ENCODE measurements at regions not wholly inside any gene's neighbourhood (a gene's known extent, or its start where the extent isn't known, plus 50 kb on each side); places are given as distances from the start of the nearest gene placed in this dataset.

- Histone ChIP-seq H3K4me1 (ENCODE audit: control insufficient read depth, insufficient read depth, low read length) (peaks cover 14% of the 10 kb centered on the region), H3K36me3 (ENCODE audit: control insufficient read depth, insufficient read depth, low read length, severe bottlenecking) (no peaks in the 10 kb centered on the region), H3K9me3 (ENCODE audit: control insufficient read depth, low read length) (no peaks in the 10 kb centered on the region), H3K27me3 (replicated peaks; ENCODE audit: control insufficient read depth, insufficient read depth, low read length) (no peaks in the 10 kb centered on the region), H3K9ac (ENCODE audit: low read length) (no peak overlapping the region), H3K4me3 (ENCODE audit: low read length) (no peak overlapping the region)
- no peak for DNase-seq (ENCODE audit: low read depth)
These were observed 182.0 kb upstream of the RUNX1 start for GRCh38 chr21:35231090-35231489.

- Histone ChIP-seq H3K36me3 (ENCODE audit: control insufficient read depth, insufficient read depth, low read length, severe bottlenecking) (no peaks in the 10 kb centered on the region), H3K9me3 (ENCODE audit: control insufficient read depth, low read length) (no peaks in the 10 kb centered on the region), H3K4me1 (ENCODE audit: control insufficient read depth, insufficient read depth, low read length) (peaks cover 23% of the 10 kb centered on the region), H3K9ac (ENCODE audit: low read length) (no peak overlapping the region), H3K4me3 (ENCODE audit: low read length) (no peak overlapping the region), H3K27me3 (replicated peaks; ENCODE audit: control insufficient read depth, insufficient read depth, low read length) (no peaks in the 10 kb centered on the region)
- DNase-seq (ENCODE audit: low read depth) = no peak
These were observed 180.2 kb upstream of the RUNX1 start for GRCh38 chr21:35229290-35229689.

GRCh38 chr21:35227786-35228185 is 178.7 kb upstream of the RUNX1 start:
- Histone ChIP-seq H3K4me3 (ENCODE audit: low read length) (no peak overlapping the region), H3K27me3 (replicated peaks; ENCODE audit: control insufficient read depth, insufficient read depth, low read length) (no peaks in the 10 kb centered on the region), H3K36me3 (ENCODE audit: control insufficient read depth, insufficient read depth, low read length, severe bottlenecking) (no peaks in the 10 kb centered on the region), H3K9ac (ENCODE audit: low read length) (no peak overlapping the region), H3K4me1 (ENCODE audit: control insufficient read depth, insufficient read depth, low read length) (peaks cover 33% of the 10 kb centered on the region), H3K9me3 (ENCODE audit: control insufficient read depth, low read length) (no peaks in the 10 kb centered on the region)
- no peak for DNase-seq (ENCODE audit: low read depth)

- DNase-seq (ENCODE audit: low read depth) = no peak
- no peaks in the 10 kb centered on the region for H3K9me3 ChIP-seq (ENCODE audit: control insufficient read depth, low read length)
These were observed 178.1 kb upstream of the RUNX1 start for GRCh38 chr21:35226968-35227744.

GRCh38 chr21:35226328-35226727 is 177.2 kb upstream of the RUNX1 start:
- Histone ChIP-seq H3K9ac (ENCODE audit: low read length) (peak overlapping the region; percentile 82), H3K4me3 (ENCODE audit: low read length) (no peak overlapping the region), H3K36me3 (ENCODE audit: control insufficient read depth, insufficient read depth, low read length, severe bottlenecking) (no peaks in the 10 kb centered on the region), H3K9me3 (ENCODE audit: control insufficient read depth, low read length) (no peaks in the 10 kb centered on the region), H3K4me1 (ENCODE audit: control insufficient read depth, insufficient read depth, low read length) (peaks cover 43% of the 10 kb centered on the region), H3K27me3 (replicated peaks; ENCODE audit: control insufficient read depth, insufficient read depth, low read length) (no peaks in the 10 kb centered on the region)
- DNase-seq (ENCODE audit: low read depth) = peak; percentile 79

More at GRCh38 chr21:35226968-35227744, 178.1 kb upstream of the RUNX1 start:
- Histone ChIP-seq H3K9ac (ENCODE audit: low read length) (peak overlapping the region; percentile 82), H3K4me1 (ENCODE audit: control insufficient read depth, insufficient read depth, low read length) (peaks cover 40% of the 10 kb centered on the region), H3K36me3 (ENCODE audit: control insufficient read depth, insufficient read depth, low read length, severe bottlenecking) (no peaks in the 10 kb centered on the region), H3K27me3 (replicated peaks; ENCODE audit: control insufficient read depth, insufficient read depth, low read length) (no peaks in the 10 kb centered on the region), H3K4me3 (ENCODE audit: low read length) (no peak overlapping the region)

GRCh38 chr21:35225573-35225972 is 176.5 kb upstream of the RUNX1 start:
- Histone ChIP-seq H3K4me3 (ENCODE audit: low read length) (peak overlapping the region; percentile 40), H3K9me3 (ENCODE audit: control insufficient read depth, low read length) (no peaks in the 10 kb centered on the region), H3K27me3 (replicated peaks; ENCODE audit: control insufficient read depth, insufficient read depth, low read length) (no peaks in the 10 kb centered on the region), H3K36me3 (ENCODE audit: control insufficient read depth, insufficient read depth, low read length, severe bottlenecking) (no peaks in the 10 kb centered on the region), H3K4me1 (ENCODE audit: control insufficient read depth, insufficient read depth, low read length) (peaks cover 48% of the 10 kb centered on the region), H3K9ac (ENCODE audit: low read length) (peak overlapping the region; percentile 82)
- DNase-seq (ENCODE audit: low read depth) = peak; percentile 38

GRCh38 chr21:35223480-35224156 is 174.5 kb upstream of the RUNX1 start:
- Histone ChIP-seq H3K9ac (ENCODE audit: low read length) (no peak overlapping the region), H3K27me3 (replicated peaks; ENCODE audit: control insufficient read depth, insufficient read depth, low read length) (no peaks in the 10 kb centered on the region), H3K9me3 (ENCODE audit: control insufficient read depth, low read length) (no peaks in the 10 kb centered on the region), H3K4me1 (ENCODE audit: control insufficient read depth, insufficient read depth, low read length) (peaks cover 63% of the 10 kb centered on the region), H3K36me3 (ENCODE audit: control insufficient read depth, insufficient read depth, low read length, severe bottlenecking) (no peaks in the 10 kb centered on the region), H3K4me3 (ENCODE audit: low read length) (no peak overlapping the region)
- DNase-seq (ENCODE audit: low read depth) = no peak

- Histone ChIP-seq H3K9ac (ENCODE audit: low read length) (peak overlapping the region; percentile 14), H3K36me3 (ENCODE audit: control insufficient read depth, insufficient read depth, low read length, severe bottlenecking) (no peaks in the 10 kb centered on the region), H3K27me3 (replicated peaks; ENCODE audit: control insufficient read depth, insufficient read depth, low read length) (no peaks in the 10 kb centered on the region), H3K9me3 (ENCODE audit: control insufficient read depth, low read length) (no peaks in the 10 kb centered on the region), H3K4me3 (ENCODE audit: low read length) (no peak overlapping the region), H3K4me1 (ENCODE audit: control insufficient read depth, insufficient read depth, low read length) (peaks cover 72% of the 10 kb centered on the region)
- DNase-seq (ENCODE audit: low read depth) = no peak
These were observed 173.4 kb upstream of the RUNX1 start for GRCh38 chr21:35222541-35222941.

- no peaks in the 10 kb centered on the region for H3K9me3 ChIP-seq (ENCODE audit: control insufficient read depth, low read length)
- no peaks in the 10 kb centered on the region for H3K36me3 ChIP-seq (ENCODE audit: control insufficient read depth, insufficient read depth, low read length, severe bottlenecking)
- peaks cover 72% of the 10 kb centered on the region for H3K4me1 ChIP-seq (ENCODE audit: control insufficient read depth, insufficient read depth, low read length)
- DNase-seq (ENCODE audit: low read depth) = no peak
- no peak overlapping the region for H3K4me3 ChIP-seq (ENCODE audit: low read length)
- no peaks in the 10 kb centered on the region for H3K27me3 ChIP-seq (replicated peaks; ENCODE audit: control insufficient read depth, insufficient read depth, low read length)
- peak overlapping the region; percentile 14 for H3K9ac ChIP-seq (ENCODE audit: low read length)
These were observed 172.9 kb upstream of the RUNX1 start for GRCh38 chr21:35222021-35222420.

GRCh38 chr21:35220301-35220700 is 171.2 kb upstream of the RUNX1 start:
- Histone ChIP-seq H3K27me3 (replicated peaks; ENCODE audit: control insufficient read depth, insufficient read depth, low read length) (no peaks in the 10 kb centered on the region), H3K9me3 (ENCODE audit: control insufficient read depth, low read length) (no peaks in the 10 kb centered on the region), H3K36me3 (ENCODE audit: control insufficient read depth, insufficient read depth, low read length, severe bottlenecking) (no peaks in the 10 kb centered on the region), H3K4me3 (ENCODE audit: low read length) (no peak overlapping the region), H3K4me1 (ENCODE audit: control insufficient read depth, insufficient read depth, low read length) (peaks cover 57% of the 10 kb centered on the region), H3K9ac (ENCODE audit: low read length) (peak overlapping the region; percentile 32)
- DNase-seq (ENCODE audit: low read depth) = peak; percentile 58

GRCh38 chr21:35219719-35220118 is 170.6 kb upstream of the RUNX1 start:
- H3K9me3 ChIP-seq (ENCODE audit: control insufficient read depth, low read length) = no peaks in the 10 kb centered on the region
- no peak overlapping the region for H3K4me3 ChIP-seq (ENCODE audit: low read length)
- H3K9ac ChIP-seq (ENCODE audit: low read length) = no peak overlapping the region
- DNase-seq (ENCODE audit: low read depth) = no peak
- no peaks in the 10 kb centered on the region for H3K27me3 ChIP-seq (replicated peaks; ENCODE audit: control insufficient read depth, insufficient read depth, low read length)
- H3K36me3 ChIP-seq (ENCODE audit: control insufficient read depth, insufficient read depth, low read length, severe bottlenecking) = no peaks in the 10 kb centered on the region
- H3K4me1 ChIP-seq (ENCODE audit: control insufficient read depth, insufficient read depth, low read length) = peaks cover 56% of the 10 kb centered on the region
